Tibial nerve (tissue), 4 donors: ENCODE measurements at regions not wholly inside any gene's neighbourhood (a gene's known extent, or its start where the extent isn't known, plus 50 kb on each side); places are given as distances from the start of the nearest gene placed in this dataset.

ENCODE experiments used
- DNase-seq, 2 donors: peaks; one replicate each; pipeline ENCODE4 v3.0.0-alpha.2; 2019; ENCODE audit warnings: low spot score in 2 of 2
- H3K27ac ChIP-seq, 4 donors: fragments of 200-600 bp; sonication (generic) in 3 of 4; one replicate each; pipeline ENCODE4 v1.5.1; 2017 to 2019; ENCODE audit warnings: mild to moderate bottlenecking in 1 of 4
- H3K27me3 ChIP-seq, 2 donors: fragments of 200-600 bp; sonication (generic) in 1 of 2; one replicate each; pipeline versions ENCODE4 v1.5.1 to v1.6.0; 2017 to 2019
- H3K36me3 ChIP-seq, 3 donors: fragments of 200-600 bp; sonication (generic); one replicate each; pipeline ENCODE4 v1.5.1; 2018 to 2019
- H3K4me1 ChIP-seq, 4 donors: fragments of 200-600 bp; sonication (generic) in 3 of 4; one replicate each; pipeline ENCODE4 v1.5.1; 2017 to 2019
- H3K4me3 ChIP-seq, 4 donors: fragments of 200-600 bp; sonication (generic) in 3 of 4; one replicate each; pipeline ENCODE4 v1.5.1; 2017 to 2019; ENCODE audit warnings: mild to moderate bottlenecking in 1 of 4, moderate library complexity in 1 of 4
- H3K9me3 ChIP-seq, 4 donors: fragments of 200-600 bp; sonication (generic) in 3 of 4; one replicate each; pipeline ENCODE4 v1.5.1; 2017 to 2019
- EP300 ChIP-seq, 2 donors: sonication (generic); formaldehyde crosslinking; IDR thresholded peaks; one replicate each; pipeline ENCODE4 v1.6.1; 2017; ENCODE audit warnings: antibody characterized with exemption in 2 of 2, mild to moderate bottlenecking in 1 of 2
- POLR2A ChIP-seq, 2 donors: fragments of 450-650 bp; IDR thresholded peaks; one replicate each; pipeline ENCODE4 v1.6.1; 2017; ENCODE audit warnings: antibody characterized with exemption in 2 of 2, mild to moderate bottlenecking in 2 of 2, moderate library complexity in 2 of 2
- WGBS, 2 donors: methylation state at CpG; one replicate each; pipeline ENCODE4 v1.1.5; 2018; 5-methylcytosine and 5-hydroxymethylcytosine counted together
- TF ChIP-seq, protein P1 (sequence below), 5 experiments: fragments of 200-600 bp in 3 of 5; fragments of 450-650 bp in 2 of 5; sonication (generic) in 3 of 5; IDR thresholded peaks; one replicate each; pipeline ENCODE4 v1.5.1; 2016 to 2019; ENCODE audit warnings: antibody characterized with exemption in 5 of 5, mild to moderate bottlenecking in 3 of 5, moderate library complexity in 2 of 5

- DNase-seq, result no peak
- H3K4me1 ChIP-seq, result no peaks in the 10 kb centered on the region
- H3K27me3 ChIP-seq, result no peaks in the 10 kb centered on the region
- H3K36me3 ChIP-seq, result no peaks in the 10 kb centered on the region
- 38 to 45% methylated on average over 3 of the region's 3 CpGs for WGBS, 2 donors
- H3K9me3 ChIP-seq, result no peaks in the 10 kb centered on the region
- H3K27ac ChIP-seq, result peak overlapping the region in 1 of 4 donors; percentile 15
- no peak overlapping the region for H3K4me3 ChIP-seq
- TF ChIP-seq POLR2A (IDR thresholded peaks at IDR 0.05) (no peak), EP300 (IDR thresholded peaks at IDR 0.05) (no peak)
- TF ChIP-seq, protein P1, sequence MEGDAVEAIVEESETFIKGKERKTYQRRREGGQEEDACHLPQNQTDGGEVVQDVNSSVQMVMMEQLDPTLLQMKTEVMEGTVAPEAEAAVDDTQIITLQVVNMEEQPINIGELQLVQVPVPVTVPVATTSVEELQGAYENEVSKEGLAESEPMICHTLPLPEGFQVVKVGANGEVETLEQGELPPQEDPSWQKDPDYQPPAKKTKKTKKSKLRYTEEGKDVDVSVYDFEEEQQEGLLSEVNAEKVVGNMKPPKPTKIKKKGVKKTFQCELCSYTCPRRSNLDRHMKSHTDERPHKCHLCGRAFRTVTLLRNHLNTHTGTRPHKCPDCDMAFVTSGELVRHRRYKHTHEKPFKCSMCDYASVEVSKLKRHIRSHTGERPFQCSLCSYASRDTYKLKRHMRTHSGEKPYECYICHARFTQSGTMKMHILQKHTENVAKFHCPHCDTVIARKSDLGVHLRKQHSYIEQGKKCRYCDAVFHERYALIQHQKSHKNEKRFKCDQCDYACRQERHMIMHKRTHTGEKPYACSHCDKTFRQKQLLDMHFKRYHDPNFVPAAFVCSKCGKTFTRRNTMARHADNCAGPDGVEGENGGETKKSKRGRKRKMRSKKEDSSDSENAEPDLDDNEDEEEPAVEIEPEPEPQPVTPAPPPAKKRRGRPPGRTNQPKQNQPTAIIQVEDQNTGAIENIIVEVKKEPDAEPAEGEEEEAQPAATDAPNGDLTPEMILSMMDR (IDR thresholded peaks at IDR 0.05), result peak in 1 of 5 experiments; percentile 31
Observed at GRCh38 chr19:28705008-28705407, 507.9 kb downstream of the UQCRFS1 start.

GRCh38 chr19:28703400-28703956 is 509.5 kb downstream of the UQCRFS1 start:
- no peak for DNase-seq
- H3K27ac ChIP-seq, result no peak overlapping the region
- TF ChIP-seq POLR2A (IDR thresholded peaks at IDR 0.05) (no peak), EP300 (IDR thresholded peaks at IDR 0.05) (no peak)
- TF ChIP-seq, protein P1 (IDR thresholded peaks at IDR 0.05), result no peak
- no peaks in the 10 kb centered on the region for H3K27me3 ChIP-seq
- H3K4me1 ChIP-seq, result no peaks in the 10 kb centered on the region
- H3K36me3 ChIP-seq, result no peaks in the 10 kb centered on the region
- no peaks in the 10 kb centered on the region for H3K9me3 ChIP-seq
- no peak overlapping the region for H3K4me3 ChIP-seq

- Histone ChIP-seq H3K36me3 (no peaks in the 10 kb centered on the region), H3K27ac (no peak overlapping the region), H3K9me3 (no peaks in the 10 kb centered on the region), H3K27me3 (no peaks in the 10 kb centered on the region), H3K4me3 (no peak overlapping the region), H3K4me1 (no peaks in the 10 kb centered on the region)
- no peak for DNase-seq
- no peak for TF ChIP-seq POLR2A (IDR thresholded peaks at IDR 0.05)
- TF ChIP-seq EP300 (IDR thresholded peaks at IDR 0.05), result no peak
- TF ChIP-seq, protein P1 (IDR thresholded peaks at IDR 0.05), result no peak
- WGBS, 2 donors, result 35 to 84% methylated on average over 1 of the region's 1 CpG
Observed at GRCh38 chr19:28701491-28701890, 511.5 kb downstream of the UQCRFS1 start.

- H3K36me3 ChIP-seq, result no peaks in the 10 kb centered on the region
- no peaks in the 10 kb centered on the region for H3K27me3 ChIP-seq
- no peaks in the 10 kb centered on the region for H3K4me1 ChIP-seq
- DNase-seq, result no peak
- TF ChIP-seq EP300 (IDR thresholded peaks at IDR 0.05) (no peak), POLR2A (IDR thresholded peaks at IDR 0.05) (no peak)
- TF ChIP-seq, protein P1 (IDR thresholded peaks at IDR 0.05), result no peak
- 68 to 71% methylated on average over 4 of the region's 4 CpGs for WGBS, 2 donors
- no peak overlapping the region for H3K27ac ChIP-seq
- H3K9me3 ChIP-seq, result no peaks in the 10 kb centered on the region
- H3K4me3 ChIP-seq, result no peak overlapping the region
Observed at GRCh38 chr19:28700176-28700575, 512.8 kb downstream of the UQCRFS1 start.

GRCh38 chr19:28697308-28697707 is 515.6 kb downstream of the UQCRFS1 start:
- 73 to 87% methylated on average over 1 of the region's 1 CpG for WGBS, 2 donors
- Histone ChIP-seq H3K27ac (no peak overlapping the region), H3K36me3 (no peaks in the 10 kb centered on the region), H3K9me3 (no peaks in the 10 kb centered on the region), H3K4me3 (no peak overlapping the region), H3K4me1 (no peaks in the 10 kb centered on the region), H3K27me3 (no peaks in the 10 kb centered on the region)
- DNase-seq, result no peak
- TF ChIP-seq EP300 (IDR thresholded peaks at IDR 0.05) (no peak), POLR2A (IDR thresholded peaks at IDR 0.05) (no peak)
- TF ChIP-seq, protein P1 (IDR thresholded peaks at IDR 0.05), result no peak
